Glomerular visceral epithelial cell (primary cell): ENCODE measurements at regions not wholly inside any gene's neighbourhood (a gene's known extent, or its start where the extent isn't known, plus 50 kb on each side); places are given as distances from the start of the nearest gene placed in this dataset.

Source experiments
- DNase-seq: peaks from one replicate; pipeline ENCODE4 v3.0.0-alpha.2; 2016; ENCODE audit errors: extremely low spot score

GRCh38 chr22:22076361-22076760 lies 93.8 kb upstream of the TOP3B start:
- DNase-seq, result peak; percentile 46

DNA sequence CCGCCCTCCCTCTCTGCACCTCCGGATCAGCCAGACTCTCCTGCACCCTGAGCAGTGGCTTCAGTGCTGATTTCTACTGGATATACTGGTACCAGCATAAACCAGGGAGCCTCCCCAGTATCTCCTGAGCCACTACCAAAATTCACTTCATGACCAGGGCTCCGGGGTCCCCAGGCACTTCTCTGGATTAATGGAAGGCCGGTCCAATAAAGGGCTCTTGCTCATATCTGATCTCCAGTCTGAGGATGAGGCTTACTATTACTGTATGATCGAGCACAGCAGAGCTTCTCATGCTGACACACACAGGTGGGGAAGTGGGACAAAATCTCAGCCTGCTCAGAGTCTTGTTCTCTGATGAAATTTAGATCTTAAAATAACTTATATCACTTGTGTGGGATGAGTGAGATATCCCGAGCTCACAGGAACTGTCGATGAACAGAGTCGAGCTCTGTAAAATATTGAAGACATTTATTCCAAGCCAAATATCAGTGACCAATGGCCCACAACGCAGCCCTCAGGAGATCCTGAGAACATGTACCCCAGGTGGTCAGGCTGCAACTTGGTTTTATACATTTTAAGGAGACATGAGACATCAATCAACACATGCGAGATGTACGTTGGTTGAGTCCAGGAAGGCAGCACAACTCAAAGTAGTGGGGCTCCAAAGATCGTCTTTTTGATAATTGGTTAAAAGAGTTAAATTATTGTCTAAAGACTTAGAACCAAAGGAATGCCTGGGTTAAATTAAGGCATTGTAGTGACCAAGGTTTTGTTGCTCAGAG lies 93.0 kb upstream of the TOP3B start:
- no peak for DNase-seq

GRCh38 chr22:22074634-22075381 lies 92.2 kb upstream of the TOP3B start:
- DNase-seq, result peak; percentile 45

- no peak for DNase-seq
Observed at GRCh38 chr22:22073769-22074561, 91.4 kb upstream of the TOP3B start.

GRCh38 chr22:22072169-22072836 lies 89.7 kb upstream of the TOP3B start:
- no peak for DNase-seq

GRCh38 chr22:22071455-22071854 lies 88.9 kb upstream of the TOP3B start:
- DNase-seq, result no peak

- no peak for DNase-seq
Observed at GRCh38 chr22:22070371-22070824, 87.8 kb upstream of the TOP3B start.

DNA sequence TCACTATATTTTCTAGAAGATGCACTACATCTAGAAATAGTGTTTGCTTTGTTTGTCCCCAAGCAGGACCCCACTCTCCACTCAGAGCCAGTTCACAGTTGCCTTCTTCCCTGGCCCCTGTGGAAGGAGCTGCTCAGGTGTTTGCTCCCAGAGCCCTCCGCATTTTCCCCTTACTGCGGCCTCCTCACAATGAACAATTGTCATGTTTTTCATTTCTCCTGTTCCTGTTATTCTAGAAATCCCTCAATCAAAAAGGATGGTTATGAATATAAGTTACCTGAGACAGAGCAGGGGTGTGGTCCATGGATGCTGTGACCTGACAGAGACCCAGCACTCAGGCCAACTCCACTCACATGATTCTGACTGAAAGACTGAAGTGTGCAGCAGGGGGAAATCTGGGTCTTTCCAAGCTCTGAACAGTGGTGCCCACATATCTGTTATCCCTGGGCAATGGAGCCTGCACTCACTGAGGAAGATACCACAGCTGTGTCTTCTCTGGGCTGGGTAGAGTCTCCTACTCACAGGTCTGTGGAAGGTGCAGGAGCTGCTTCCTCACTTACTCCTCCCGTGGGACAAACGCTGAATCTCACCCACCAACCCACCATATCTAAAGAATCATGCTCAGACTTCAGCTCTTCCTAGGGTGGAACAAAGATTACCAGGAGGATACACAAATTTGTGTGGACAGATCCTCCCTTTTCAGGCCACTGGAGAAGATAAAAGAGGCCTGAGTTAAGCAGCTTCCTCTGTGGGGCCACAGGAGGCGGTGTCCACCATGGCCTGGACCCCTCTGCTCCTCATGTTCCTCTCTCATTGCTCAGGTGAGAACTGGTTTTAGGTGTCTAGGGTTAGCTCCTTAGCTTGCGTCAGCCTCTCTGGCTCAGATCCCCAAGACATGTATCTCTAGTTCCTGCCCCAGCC lies 87.1 kb upstream of the TOP3B start:
- DNase-seq, result no peak

GRCh38 chr22:22068657-22069056 lies 86.1 kb upstream of the TOP3B start:
- DNase-seq, result no peak

GRCh38 chr22:22068025-22068424 lies 85.4 kb upstream of the TOP3B start:
- no peak for DNase-seq

- no peak for DNase-seq
Observed at GRCh38 chr22:22067192-22067591, 84.6 kb upstream of the TOP3B start.

- DNase-seq, result no peak
Observed at GRCh38 chr22:22064580-22064979, 82.0 kb upstream of the TOP3B start.

DNA sequence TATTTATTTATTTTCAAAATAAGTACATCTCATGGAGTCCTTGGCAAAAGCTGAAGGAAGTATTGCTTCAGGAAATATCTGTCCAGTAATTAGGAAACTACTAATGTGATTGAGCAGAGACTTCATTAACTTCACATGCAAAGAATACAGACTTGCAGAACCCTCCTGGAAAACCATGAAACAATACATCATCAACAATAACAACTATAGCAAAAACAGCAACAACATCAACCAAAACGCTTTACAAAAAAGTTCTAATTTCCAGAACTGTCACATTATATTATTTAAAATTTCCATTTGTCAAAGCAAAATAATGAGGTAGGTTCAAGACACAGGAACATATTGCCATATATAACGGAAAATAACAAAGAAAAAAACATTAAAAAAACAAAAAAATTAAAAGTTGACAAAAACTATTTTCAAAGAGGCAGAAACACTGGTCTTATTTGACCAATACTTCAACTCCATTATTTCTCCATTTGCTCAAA lies 79.8 kb upstream of the TOP3B start:
- no peak for DNase-seq

DNA sequence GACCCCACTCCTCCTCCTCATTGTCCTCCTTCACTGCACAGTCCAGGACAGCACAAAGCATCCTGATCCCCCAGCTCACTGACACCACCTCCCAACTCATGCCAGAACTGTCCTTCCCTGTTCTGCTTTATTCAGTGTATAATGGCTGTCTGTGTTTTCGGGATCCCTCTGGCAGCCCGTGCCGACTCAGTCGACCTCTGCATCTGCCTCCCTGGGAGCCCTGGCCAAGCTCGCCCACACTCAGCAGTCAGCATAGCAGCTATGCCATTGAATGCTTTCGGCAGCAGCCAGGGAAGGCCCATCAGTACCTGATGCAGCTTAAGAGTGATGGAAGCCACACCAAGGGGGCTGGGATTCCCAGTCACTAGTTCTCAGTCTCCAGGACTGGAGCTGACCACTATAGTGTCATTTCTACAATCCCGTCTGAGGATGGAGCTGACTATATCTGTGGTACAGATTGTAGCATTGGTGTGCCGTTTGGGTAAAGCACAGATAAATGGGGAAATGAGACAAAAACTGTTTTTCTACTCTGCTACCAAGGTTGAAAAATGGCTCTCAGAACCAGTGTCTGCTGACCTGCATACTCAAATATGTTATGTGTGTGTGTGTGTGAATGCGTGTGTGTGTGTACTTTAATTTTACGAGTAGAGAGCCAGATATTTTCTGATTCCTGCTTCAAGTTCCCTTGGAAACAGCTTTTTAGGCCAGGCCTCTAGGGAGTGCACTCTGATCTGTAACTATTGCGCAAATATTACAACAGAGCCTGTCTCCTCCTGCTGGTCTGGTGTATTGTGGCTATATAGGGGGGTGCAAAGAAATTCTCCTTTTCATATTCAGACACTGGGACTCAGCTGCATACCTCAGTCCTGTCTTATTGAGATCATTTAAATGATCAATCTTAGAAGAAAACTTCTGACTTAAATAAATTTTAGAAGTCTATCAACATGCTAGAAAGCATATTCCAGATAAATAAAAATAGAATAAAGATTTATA lies 78.8 kb upstream of the TOP3B start:
- no peak for DNase-seq

DNA sequence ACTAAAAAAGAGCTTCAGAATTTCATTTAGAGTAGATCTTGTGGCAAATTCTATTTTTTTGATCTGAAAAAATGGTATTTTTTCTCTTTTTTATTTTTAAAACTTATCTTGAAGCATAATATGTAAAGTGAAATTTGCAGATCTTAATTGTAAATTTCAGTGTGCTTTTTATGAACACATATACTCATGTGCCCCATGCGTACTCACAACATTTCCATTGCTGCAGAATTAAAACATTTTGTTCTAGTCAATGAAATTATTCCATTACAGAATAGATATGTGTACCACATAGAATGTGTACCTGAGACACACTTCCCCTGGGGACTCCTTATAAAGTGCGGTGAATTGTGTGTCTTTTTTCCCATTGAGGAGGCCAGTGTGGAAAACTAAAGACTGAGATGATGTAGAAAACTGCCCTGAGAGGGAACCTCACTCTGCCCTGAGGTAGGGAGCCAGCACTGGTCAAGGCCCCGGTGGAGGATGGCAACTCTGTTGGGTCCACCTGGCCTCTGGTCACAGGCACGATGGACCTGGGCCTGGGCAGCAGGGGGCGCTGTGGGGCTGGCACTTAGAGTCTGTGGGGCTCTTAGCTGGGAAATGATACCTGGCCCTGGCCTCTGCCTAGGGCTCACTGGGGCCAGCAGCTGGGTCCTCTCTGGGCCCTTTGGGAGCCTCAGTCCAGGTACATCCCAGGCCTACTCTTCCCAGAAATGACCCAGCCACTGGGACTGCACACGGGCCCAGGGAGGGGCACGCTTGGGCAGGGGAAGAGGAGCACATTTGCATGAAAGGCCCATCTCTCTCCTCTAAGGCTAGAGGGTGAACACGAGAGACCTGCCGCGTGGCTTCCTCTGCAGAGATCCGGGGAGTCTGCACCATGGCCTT lies 77.9 kb upstream of the TOP3B start:
- peak; percentile 20 for DNase-seq

DNA sequence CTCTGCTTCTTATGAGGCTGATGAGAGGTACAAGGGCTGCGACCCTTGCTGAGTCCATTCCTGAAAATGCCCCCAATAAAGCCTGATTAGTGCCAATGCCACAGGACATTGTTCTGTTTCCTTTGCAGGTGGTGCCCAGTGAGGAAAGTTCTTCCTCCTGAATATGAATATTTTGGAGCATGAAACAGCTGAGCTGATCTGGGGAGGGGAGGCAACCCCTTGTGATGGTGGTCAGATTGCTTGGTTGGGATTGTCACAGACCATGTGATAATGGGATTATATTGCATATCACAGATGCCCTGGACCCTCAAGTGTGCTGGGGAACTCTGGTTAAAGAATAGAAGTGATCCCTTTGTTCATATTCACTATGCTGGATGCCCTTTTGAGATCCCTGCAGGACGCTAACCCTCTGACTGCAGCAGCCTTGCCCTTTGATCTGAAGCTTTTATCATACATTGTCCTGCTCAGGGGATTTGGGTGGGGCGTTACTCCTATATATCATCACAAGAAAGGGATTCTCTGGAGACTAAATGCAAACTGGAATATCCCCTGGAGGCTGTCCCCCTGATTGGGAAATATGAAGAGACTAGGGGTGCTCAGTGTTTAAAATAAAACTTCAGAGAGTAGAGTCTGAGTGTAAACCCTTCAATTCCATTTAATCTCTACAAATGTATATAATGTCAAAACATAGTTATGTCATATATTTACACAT lies 76.9 kb upstream of the TOP3B start:
- DNase-seq, result no peak

GRCh38 chr22:22058633-22059290 lies 76.2 kb upstream of the TOP3B start:
- DNase-seq, result no peak
